Activated T-helper 1 cell treated with anti-CD3 and anti-CD28 coated beads, Interleukin-12 subunit alpha, Interleukin-12 subunit beta, Interleukin-2, Interleukin-4 antibody, amounts not matched to agents 30 ng/mL and 10 ng/mL and 1 ng/mL, durations not matched to agents 14 hours and 24 hours and 36 hours (primary cell): ENCODE measurements at regions not wholly inside any gene's neighbourhood (a gene's known extent, or its start where the extent isn't known, plus 50 kb on each side); places are given as distances from the start of the nearest gene placed in this dataset.

Experiments
- DNase-seq: peaks from one replicate; pipeline ENCODE4 v3.0.0; 2021; ENCODE audit warnings: low spot score
- H3K27ac Mint-ChIP-seq: one replicate; pipeline ENCODE4 v1.8.0; 2021; ENCODE audit warnings: mild to moderate bottlenecking, mixed read lengths
- H3K27me3 Mint-ChIP-seq: one replicate; pipeline ENCODE4 v1.8.0; 2022; ENCODE audit warnings: mild to moderate bottlenecking, moderate library complexity, mixed read lengths; ENCODE audit not compliant: insufficient read depth
- H3K36me3 Mint-ChIP-seq: one replicate; pipeline ENCODE4 v1.8.0; 2021; ENCODE audit warnings: low read depth, mixed read lengths
- H3K4me1 Mint-ChIP-seq: one replicate; pipeline ENCODE4 v1.8.0; 2021; ENCODE audit warnings: low read depth, mixed read lengths
- H3K4me3 Mint-ChIP-seq: one replicate; pipeline ENCODE4 v1.8.0; 2021; ENCODE audit warnings: mild to moderate bottlenecking, moderate library complexity, mixed read lengths
- H3K9me3 Mint-ChIP-seq: one replicate; pipeline ENCODE4 v1.8.0; 2021; ENCODE audit warnings: mixed read lengths
- intact Hi-C: fragments of 100-400 bp; cut with micrococcal nuclease; formaldehyde crosslinking; loops from one replicate; pipeline ENCODE4 v1.15.1; 2024

DNA sequence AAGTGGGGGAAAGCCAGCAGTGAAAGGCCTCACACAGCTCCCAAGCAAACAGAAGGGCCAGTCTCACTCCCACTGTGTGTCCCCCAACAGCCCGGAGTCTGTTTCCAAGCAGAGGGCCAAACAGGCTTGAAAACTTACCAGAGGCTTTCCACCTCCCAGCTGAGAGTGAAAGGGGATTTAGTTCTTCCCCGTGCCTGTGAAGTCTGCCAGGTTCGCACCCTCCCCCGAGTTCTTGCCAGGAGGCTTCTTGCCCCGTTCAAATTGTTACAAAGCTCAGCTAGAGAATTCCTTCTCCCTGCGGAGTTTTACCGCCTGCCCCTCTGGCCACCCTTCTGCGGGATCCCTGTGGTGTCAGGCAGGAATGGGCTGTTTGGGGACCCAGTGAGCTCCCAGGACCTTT is 68.0 kb upstream of the WNT7A start:
- Mint-ChIP-seq H3K27me3 (peaks cover 8% of the 10 kb centered on the region), H3K4me1 (no peaks in the 10 kb centered on the region), H3K4me3 (no peak overlapping the region), H3K36me3 (no peaks in the 10 kb centered on the region), H3K9me3 (peaks cover 23% of the 10 kb centered on the region), H3K27ac (no peak overlapping the region)
- intact Hi-C loops = no loop called here
- DNase-seq = no peak

DNA sequence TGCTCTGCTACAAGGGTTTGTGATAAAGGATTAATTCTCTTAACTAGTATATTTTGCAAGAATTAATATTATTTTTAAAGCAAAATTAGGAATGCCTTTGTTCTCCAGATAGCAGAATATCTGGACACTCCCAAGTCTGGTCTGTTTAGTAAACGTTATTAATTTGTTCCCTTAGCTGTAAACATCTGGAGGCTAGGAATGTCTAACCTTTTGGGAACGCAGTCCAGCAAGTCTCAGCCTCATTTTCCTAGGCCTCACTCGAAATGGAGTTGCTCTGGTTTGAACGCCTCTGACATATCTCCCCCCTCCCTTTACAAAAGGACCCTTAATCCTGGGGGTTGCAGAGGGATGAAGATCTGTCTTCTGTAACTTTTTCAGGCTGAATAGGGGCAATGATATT is 59.3 kb upstream of the WNT7A start:
- intact Hi-C loops = no loop called here
- no peak overlapping the region for H3K4me3 Mint-ChIP-seq
- peaks cover 3% of the 10 kb centered on the region for H3K9me3 Mint-ChIP-seq
- H3K27ac Mint-ChIP-seq = no peak overlapping the region
- H3K4me1 Mint-ChIP-seq = no peaks in the 10 kb centered on the region
- DNase-seq = no peak
- H3K36me3 Mint-ChIP-seq = no peaks in the 10 kb centered on the region
- peaks cover 2% of the 10 kb centered on the region for H3K27me3 Mint-ChIP-seq

DNA sequence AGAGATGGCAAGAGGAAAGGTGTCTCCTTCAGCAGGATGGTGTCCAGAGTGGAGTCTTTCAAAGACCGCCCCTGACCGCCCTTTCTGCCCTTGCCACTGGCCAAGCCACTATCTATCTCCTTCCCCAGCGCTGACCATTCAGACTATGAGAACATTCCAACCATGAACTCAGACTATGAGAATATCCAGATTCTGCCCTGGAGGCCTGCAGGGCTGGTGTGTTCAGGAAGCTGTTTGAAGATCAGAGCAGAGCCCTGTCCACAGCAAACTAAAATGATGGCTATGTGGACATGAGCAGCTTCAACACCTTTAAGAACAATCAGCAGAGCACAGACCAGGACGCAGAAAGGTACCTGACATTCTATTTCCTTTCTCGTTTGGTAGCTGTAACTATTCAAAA is 57.3 kb upstream of the WNT7A start:
- intact Hi-C loops = no loop called here
- Mint-ChIP-seq H3K27me3 (no peaks in the 10 kb centered on the region), H3K27ac (no peak overlapping the region), H3K9me3 (no peaks in the 10 kb centered on the region), H3K4me1 (no peaks in the 10 kb centered on the region), H3K36me3 (no peaks in the 10 kb centered on the region), H3K4me3 (no peak overlapping the region)
- DNase-seq = no peak

DNA sequence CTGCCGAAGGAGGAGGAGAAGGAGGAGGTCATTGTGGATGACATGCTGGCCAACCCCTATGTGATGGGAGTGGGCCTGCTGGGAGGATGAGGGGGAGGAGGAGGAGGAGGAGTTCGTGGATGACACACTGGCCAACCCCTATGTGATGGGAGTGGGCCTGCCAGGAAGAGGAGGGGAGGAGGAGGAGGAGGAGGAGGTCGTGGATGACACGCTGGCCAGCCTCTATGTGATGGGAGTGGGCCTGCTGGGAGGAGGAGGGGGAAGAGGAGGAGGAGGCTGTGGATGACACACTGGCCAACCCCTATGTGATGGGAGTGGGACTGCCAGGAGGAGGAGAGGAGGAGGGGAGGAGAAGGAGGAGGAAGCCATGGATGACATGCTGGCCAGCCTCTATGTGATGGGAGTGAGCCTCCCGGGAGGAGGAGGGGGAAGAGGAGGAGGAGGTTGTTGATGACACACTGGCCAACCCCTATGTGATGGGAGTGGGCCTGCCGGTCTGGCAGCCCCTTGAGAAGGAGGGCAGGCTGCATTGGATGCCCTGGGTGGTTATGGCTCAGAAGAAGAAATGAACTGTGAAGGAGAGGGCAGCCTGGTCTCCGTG is 55.7 kb upstream of the WNT7A start:
- peaks cover 4% of the 10 kb centered on the region for H3K9me3 Mint-ChIP-seq
- H3K4me1 Mint-ChIP-seq = no peaks in the 10 kb centered on the region
- no peak overlapping the region for H3K27ac Mint-ChIP-seq
- no peaks in the 10 kb centered on the region for H3K27me3 Mint-ChIP-seq
- intact Hi-C loops = no loop called here
- no peaks in the 10 kb centered on the region for H3K36me3 Mint-ChIP-seq
- DNase-seq = no peak
- H3K4me3 Mint-ChIP-seq = no peak overlapping the region

DNA sequence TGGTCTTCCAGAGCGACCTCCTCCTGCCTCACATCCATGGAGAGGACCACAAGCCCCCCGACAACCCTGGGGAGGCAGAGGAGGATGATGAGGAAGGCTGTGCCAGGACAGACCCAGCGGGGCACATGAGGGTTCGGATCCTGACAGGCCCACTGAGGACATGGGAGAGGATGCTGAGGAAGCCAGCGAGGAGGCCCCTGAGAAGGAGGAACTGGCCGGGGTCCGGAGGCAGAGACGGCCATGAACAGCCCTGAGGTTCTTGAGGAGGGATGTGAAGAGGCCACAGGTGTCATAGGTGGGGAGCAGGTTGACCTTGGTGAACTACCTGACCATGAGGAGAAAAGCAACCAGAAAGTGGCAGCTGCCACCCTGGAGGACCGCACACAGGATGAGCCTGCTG is 54.9 kb upstream of the WNT7A start:
- intact Hi-C loops = no loop called here
- no peaks in the 10 kb centered on the region for H3K36me3 Mint-ChIP-seq
- H3K27ac Mint-ChIP-seq = no peak overlapping the region
- no peak for DNase-seq
- H3K4me1 Mint-ChIP-seq = no peaks in the 10 kb centered on the region
- H3K27me3 Mint-ChIP-seq = no peaks in the 10 kb centered on the region
- no peak overlapping the region for H3K4me3 Mint-ChIP-seq
- H3K9me3 Mint-ChIP-seq = peaks cover 4% of the 10 kb centered on the region

DNA sequence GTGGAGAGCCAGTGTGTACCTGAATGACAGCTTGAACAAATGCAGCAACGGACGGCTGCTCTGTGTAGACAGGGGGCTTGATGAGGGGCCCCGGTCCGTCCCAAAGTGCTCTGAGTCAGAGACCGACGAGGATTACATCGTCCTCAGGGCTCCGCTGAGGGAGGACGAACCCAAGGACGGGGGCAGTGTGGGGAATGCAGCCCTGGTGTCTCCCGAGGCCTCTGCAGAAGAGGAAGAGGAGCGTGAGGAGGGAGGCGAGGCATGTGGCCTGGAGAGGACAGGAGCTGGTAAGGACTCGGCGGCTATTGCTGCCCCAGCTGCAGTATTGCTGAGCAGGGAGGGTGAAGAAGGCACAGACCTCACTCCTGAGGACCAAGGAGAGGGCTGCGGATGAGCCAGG is 54.4 kb upstream of the WNT7A start:
- no peak overlapping the region for H3K27ac Mint-ChIP-seq
- no peak for DNase-seq
- H3K36me3 Mint-ChIP-seq = no peaks in the 10 kb centered on the region
- H3K4me3 Mint-ChIP-seq = no peak overlapping the region
- H3K4me1 Mint-ChIP-seq = no peaks in the 10 kb centered on the region
- peaks cover 4% of the 10 kb centered on the region for H3K9me3 Mint-ChIP-seq
- no peaks in the 10 kb centered on the region for H3K27me3 Mint-ChIP-seq
- intact Hi-C loops = no loop called here

DNA sequence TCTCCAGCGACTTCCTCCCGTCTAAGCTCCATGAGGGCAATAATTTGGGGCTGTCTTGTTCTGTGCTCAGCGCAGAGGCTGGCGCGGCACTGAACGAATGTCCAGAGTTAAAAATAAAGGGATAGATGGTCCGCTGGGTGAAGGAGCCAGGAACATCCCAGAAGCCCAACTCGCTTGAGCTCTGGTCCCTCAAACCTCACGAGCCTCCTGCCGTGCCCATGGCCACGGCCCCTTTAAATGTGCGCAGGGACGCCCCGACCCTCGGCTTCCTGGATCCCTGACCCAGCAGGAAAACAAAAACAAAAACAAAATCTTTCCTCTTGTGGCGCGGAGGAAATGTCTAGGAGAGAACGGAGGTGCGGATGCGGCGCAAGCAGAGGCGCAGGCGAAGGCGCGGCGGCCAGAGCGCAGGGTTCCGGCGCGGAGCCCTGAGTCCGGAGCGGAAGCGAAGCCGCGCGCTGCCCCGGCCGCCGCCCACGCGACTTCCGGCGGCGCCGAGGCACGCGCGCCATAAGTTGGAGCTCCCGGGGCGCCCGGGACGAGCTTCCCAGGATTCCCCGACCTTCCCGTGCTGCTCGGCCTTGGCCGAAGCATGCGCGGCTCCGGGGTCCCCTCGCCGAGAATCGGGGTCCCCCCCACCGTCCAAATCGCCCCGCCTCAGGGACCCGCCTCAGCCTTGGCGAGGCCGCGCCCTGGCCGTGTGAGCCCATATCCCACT is 52.9 kb upstream of the WNT7A start:
- H3K4me1 Mint-ChIP-seq = no peaks in the 10 kb centered on the region
- no peaks in the 10 kb centered on the region for H3K36me3 Mint-ChIP-seq
- H3K4me3 Mint-ChIP-seq = peak overlapping the region; percentile 38
- no peaks in the 10 kb centered on the region for H3K27me3 Mint-ChIP-seq
- H3K9me3 Mint-ChIP-seq = peaks cover 6% of the 10 kb centered on the region
- H3K27ac Mint-ChIP-seq = no peak overlapping the region
- no peak for DNase-seq
- intact Hi-C loops = no loop called here

DNA sequence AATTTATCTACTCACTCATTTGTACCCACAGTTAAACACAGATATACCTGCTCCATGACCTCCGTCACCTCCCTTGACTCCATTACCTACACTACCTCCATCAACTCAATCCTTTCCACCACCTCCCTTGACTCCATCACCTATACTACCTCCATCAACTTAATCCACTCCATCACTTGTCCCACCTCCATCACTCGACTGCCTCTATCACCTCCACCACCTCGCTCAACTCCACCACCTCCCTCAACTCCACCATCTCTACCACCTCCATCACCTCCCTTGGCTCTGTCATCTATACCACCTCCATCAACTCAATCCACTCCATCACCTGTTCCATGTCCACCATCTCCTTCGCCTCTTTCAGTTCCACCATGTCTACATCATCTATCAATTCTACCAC is 51.3 kb upstream of the WNT7A start:
- H3K4me1 Mint-ChIP-seq = no peaks in the 10 kb centered on the region
- no peak overlapping the region for H3K4me3 Mint-ChIP-seq
- H3K27ac Mint-ChIP-seq = no peak overlapping the region
- no peak for DNase-seq
- no peaks in the 10 kb centered on the region for H3K36me3 Mint-ChIP-seq
- peaks cover 13% of the 10 kb centered on the region for H3K9me3 Mint-ChIP-seq
- H3K27me3 Mint-ChIP-seq = no peaks in the 10 kb centered on the region
- intact Hi-C loops = no loop called here
